GM21786 (cell line): ENCODE measurements at regions not wholly inside any gene's neighbourhood (a gene's known extent, or its start where the extent isn't known, plus 50 kb on each side); places are given as distances from the start of the nearest gene placed in this dataset.

Experiments used
- ATAC-seq: cut with Tn5 transposase; IDR thresholded peaks from one replicate; pipeline ENCODE4 v1.9.1; 2021; ENCODE audit not compliant: unreplicated experiment

GRCh38 chr3:23075496-23075895, 127.6 kb upstream of the UBE2E2 start:
- ATAC-seq, result no peak

GRCh38 chr3:23076437-23076836, 126.7 kb upstream of the UBE2E2 start:
- ATAC-seq, result no peak

GRCh38 chr3:23077126-23077525, 126.0 kb upstream of the UBE2E2 start:
- no peak for ATAC-seq

- no peak for ATAC-seq
Measured at GRCh38 chr3:23078735-23079134, 124.4 kb upstream of the UBE2E2 start.

GRCh38 chr3:23079976-23080375, 123.2 kb upstream of the UBE2E2 start:
- no peak for ATAC-seq

- ATAC-seq, result no peak
Measured at GRCh38 chr3:23083701-23084100, 119.4 kb upstream of the UBE2E2 start.

- ATAC-seq, result no peak
Measured at GRCh38 chr3:23084367-23084766, 118.8 kb upstream of the UBE2E2 start.

GRCh38 chr3:23085261-23085660, 117.9 kb upstream of the UBE2E2 start:
- ATAC-seq, result no peak

- no peak for ATAC-seq
Measured at GRCh38 chr3:23086331-23086730, 116.8 kb upstream of the UBE2E2 start.

- no peak for ATAC-seq
Measured at GRCh38 chr3:23086831-23087230, 116.3 kb upstream of the UBE2E2 start.

- ATAC-seq, result no peak
Measured at GRCh38 chr3:23094412-23094811, 108.7 kb upstream of the UBE2E2 start.

- no peak for ATAC-seq
Measured at GRCh38 chr3:23094890-23095462, 108.2 kb upstream of the UBE2E2 start.

- no peak for ATAC-seq
Measured at GRCh38 chr3:23096041-23096440, 107.1 kb upstream of the UBE2E2 start.

GRCh38 chr3:23099021-23099420, 104.1 kb upstream of the UBE2E2 start:
- ATAC-seq, result no peak

- no peak for ATAC-seq
Measured at GRCh38 chr3:23099677-23100076, 103.5 kb upstream of the UBE2E2 start.

GRCh38 chr3:23100106-23100505, 103.0 kb upstream of the UBE2E2 start:
- no peak for ATAC-seq

- no peak for ATAC-seq
Measured at GRCh38 chr3:23103764-23104163, 99.4 kb upstream of the UBE2E2 start.

GRCh38 chr3:23105048-23105447, 98.1 kb upstream of the UBE2E2 start:
- no peak for ATAC-seq

- no peak for ATAC-seq
Measured at GRCh38 chr3:23106666-23107065, 96.5 kb upstream of the UBE2E2 start.

- ATAC-seq, result no peak
Measured at GRCh38 chr3:23107221-23107620, 95.9 kb upstream of the UBE2E2 start.

- ATAC-seq, result no peak
Measured at GRCh38 chr3:23108451-23109057, 94.6 kb upstream of the UBE2E2 start.

GRCh38 chr3:23111286-23111685, 91.8 kb upstream of the UBE2E2 start:
- ATAC-seq, result no peak

- ATAC-seq, result no peak
Measured at GRCh38 chr3:23111797-23112196, 91.3 kb upstream of the UBE2E2 start.
